Lower leg skin (tissue), 4 donors: ENCODE measurements at regions not wholly inside any gene's neighbourhood (a gene's known extent, or its start where the extent isn't known, plus 50 kb on each side); places are given as distances from the start of the nearest gene placed in this dataset.

Experiments used
- DNase-seq, 2 donors: peaks; one replicate each; pipeline ENCODE4 v3.0.0-alpha.2; 2019; ENCODE audit warnings: low spot score in 2 of 2
- H3K4me3 ChIP-seq: fragments of 200-600 bp; sonication (generic); 2 replicates; pipeline ENCODE4 v1.5.1; 2017; ENCODE audit warnings: mild to moderate bottlenecking, low read depth; ENCODE audit not compliant: poor library complexity, severe bottlenecking
- POLR2A ChIP-seq, 2 donors: fragments of 450-650 bp; IDR thresholded peaks; one replicate each; pipeline ENCODE4 v1.6.1; 2016 to 2017; ENCODE audit warnings: antibody characterized with exemption in 2 of 2, mild to moderate bottlenecking in 1 of 2, moderate library complexity in 1 of 2
- WGBS, 2 donors: methylation state at CpG; one replicate each; pipeline ENCODE4 v1.1.5; 2018; 5-methylcytosine and 5-hydroxymethylcytosine counted together
- intact Hi-C: fragments of 100-400 bp; cut with DNase I; formaldehyde crosslinking; loops from one replicate; pipeline ENCODE4 v1.15.0; 2023; ENCODE audit warnings: low total_unique reads
- TF ChIP-seq, protein P1 (sequence below), 3 donors: fragments of 450-650 bp; IDR thresholded peaks; one replicate each; pipeline ENCODE4 v1.5.1; 2016; ENCODE audit warnings: antibody characterized with exemption in 3 of 3, mild to moderate bottlenecking in 3 of 3, moderate library complexity in 2 of 3

DNA sequence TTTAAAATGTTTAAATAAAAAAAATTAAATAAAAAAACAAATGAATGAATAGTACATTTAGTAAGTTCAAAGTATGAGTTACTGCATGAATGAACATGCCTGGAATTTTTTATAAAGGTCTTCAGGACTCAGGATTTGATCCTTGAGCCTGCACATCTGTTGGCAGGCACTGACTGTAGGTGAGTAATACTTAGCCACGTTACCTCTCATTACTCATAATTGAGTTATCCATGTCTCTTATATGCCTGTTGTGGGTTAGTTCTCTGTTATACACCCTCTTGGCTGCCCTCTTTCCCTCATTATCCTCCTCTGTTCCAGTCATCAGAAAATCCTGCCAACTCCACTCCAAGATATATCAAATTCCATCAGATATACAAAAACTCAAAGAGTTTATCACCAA is 276.0 kb downstream of the FBXW7 start:
- DNase-seq: no peak
- TF ChIP-seq POLR2A (IDR thresholded peaks at IDR 0.05): no peak
- TF ChIP-seq, protein P1, sequence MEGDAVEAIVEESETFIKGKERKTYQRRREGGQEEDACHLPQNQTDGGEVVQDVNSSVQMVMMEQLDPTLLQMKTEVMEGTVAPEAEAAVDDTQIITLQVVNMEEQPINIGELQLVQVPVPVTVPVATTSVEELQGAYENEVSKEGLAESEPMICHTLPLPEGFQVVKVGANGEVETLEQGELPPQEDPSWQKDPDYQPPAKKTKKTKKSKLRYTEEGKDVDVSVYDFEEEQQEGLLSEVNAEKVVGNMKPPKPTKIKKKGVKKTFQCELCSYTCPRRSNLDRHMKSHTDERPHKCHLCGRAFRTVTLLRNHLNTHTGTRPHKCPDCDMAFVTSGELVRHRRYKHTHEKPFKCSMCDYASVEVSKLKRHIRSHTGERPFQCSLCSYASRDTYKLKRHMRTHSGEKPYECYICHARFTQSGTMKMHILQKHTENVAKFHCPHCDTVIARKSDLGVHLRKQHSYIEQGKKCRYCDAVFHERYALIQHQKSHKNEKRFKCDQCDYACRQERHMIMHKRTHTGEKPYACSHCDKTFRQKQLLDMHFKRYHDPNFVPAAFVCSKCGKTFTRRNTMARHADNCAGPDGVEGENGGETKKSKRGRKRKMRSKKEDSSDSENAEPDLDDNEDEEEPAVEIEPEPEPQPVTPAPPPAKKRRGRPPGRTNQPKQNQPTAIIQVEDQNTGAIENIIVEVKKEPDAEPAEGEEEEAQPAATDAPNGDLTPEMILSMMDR (IDR thresholded peaks at IDR 0.05): no peak
- no peak overlapping the region for H3K4me3 ChIP-seq
- WGBS, 2 donors: 28 to 33% methylated on average over 1 of the region's 1 CpG
- intact Hi-C loops: no loop called here

DNA sequence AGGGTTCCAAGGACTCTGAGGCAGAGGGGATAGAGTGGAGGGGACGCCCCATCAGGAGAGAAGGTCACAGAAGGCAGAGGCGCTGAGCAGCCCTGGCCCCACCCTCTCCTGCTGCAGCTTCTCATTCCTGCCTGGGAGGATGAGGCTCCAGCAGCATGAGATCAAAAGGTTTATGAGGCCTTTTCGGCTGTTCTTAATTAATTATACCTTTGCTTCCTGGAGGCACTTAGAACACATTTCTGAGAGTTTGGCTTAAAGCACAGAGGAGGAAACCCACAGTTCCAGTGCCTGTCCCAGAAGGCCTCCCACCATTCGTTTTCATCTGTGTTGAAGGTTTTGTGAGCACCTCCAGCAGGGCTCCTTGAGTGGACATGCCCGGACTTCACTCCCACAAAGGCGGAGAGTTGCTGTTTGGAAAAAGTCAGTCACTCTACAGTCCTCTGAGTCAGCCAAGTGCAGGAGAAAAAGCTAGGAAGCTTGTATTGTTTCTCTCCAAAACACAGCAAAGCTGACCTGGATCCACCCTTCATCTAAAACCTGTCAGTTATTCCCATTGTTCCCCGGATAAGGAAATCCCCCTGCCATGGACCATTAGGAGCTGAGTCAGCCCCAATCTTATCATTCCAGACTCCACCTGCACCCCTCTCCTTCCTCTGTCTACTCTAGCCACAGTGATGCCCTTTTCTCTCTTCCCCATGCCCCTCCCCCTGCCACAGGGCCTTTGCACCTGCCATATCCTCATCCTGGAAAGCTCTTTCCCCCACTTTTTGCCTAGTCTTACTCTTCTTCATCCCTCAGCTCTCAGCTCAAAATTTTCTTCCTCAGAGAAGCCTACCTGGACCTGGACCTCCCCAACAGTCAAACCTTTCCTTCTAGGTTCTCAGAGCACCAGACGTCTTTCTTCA is 276.8 kb downstream of the FBXW7 start:
- DNase-seq: no peak
- no peak for TF ChIP-seq POLR2A (IDR thresholded peaks at IDR 0.05)
- TF ChIP-seq, protein P1 (IDR thresholded peaks at IDR 0.05): no peak
- WGBS, 2 donors: 34 to 35% methylated on average over 8 of the region's 8 CpGs
- intact Hi-C loops: no loop called here
- no peak overlapping the region for H3K4me3 ChIP-seq

DNA sequence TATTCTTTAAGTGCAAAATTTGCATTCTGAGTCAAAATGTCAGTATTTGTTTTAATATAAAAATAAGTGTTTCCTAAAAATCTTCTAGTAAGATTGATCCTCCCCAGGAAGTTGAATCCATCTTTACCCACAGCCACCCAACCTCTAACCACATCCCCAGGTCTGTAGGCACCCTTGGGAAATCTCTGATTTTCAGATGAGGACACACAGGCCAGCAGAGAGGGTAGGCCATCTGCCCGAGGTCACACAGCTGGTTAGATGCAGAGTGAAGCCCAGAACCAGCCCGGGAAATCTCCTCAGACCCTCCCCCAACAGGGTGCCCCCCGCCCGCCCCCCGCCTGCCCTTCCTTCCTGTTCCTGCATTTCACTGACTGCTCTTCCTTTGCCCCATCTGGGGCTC is 277.5 kb downstream of the FBXW7 start:
- H3K4me3 ChIP-seq: no peak overlapping the region
- DNase-seq: no peak
- WGBS, 2 donors: 41 to 52% methylated on average over 5 of the region's 5 CpGs
- intact Hi-C loops: no loop called here
- TF ChIP-seq, protein P1 (IDR thresholded peaks at IDR 0.05): no peak
- no peak for TF ChIP-seq POLR2A (IDR thresholded peaks at IDR 0.05)

DNA sequence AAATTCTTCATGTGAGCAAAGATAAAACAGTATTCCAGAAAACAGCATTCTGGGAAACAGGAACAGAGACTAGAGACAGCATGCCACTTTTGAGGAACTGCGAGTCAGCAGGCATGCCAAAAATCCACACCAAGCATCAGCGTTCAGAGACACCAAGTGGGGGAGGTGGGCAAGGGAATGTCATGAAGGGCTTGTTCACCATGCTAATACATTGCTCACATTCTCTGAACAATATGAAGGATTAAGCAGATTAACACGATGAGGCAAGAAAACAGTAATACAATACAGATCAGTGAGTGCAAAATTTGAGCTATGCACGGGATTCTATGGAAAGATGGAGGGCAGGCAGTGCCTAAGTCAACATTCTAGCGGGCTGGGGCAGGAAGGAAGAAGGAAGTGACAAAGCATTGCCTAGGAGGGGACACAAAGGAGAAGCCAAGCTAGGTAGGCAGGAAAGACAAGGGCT is 278.3 kb downstream of the FBXW7 start:
- intact Hi-C loops: no loop called here
- TF ChIP-seq, protein P1 (IDR thresholded peaks at IDR 0.05): no peak
- TF ChIP-seq POLR2A (IDR thresholded peaks at IDR 0.05): no peak
- DNase-seq: no peak
- WGBS, 2 donors: 51 to 59% methylated on average over 5 of the region's 5 CpGs
- H3K4me3 ChIP-seq: no peak overlapping the region

DNA sequence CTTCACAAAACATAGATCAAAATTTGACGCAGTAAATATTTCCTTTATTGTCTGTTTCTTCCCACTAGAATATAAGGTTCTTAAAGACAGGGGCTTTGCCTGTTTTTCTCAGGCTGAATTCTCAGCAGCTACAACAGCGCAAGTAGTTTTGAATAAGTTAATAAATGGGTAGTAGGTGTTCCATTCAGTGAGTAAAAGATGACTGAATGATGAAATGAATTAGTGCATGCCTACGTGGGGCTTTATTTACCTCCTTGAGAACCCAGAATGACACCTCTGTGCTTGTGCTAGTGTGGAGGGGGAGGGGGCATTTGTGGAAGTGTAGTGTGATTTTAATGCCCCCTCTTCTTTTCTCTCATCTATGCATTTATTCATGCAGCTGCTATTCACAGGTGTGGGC is 278.9 kb downstream of the FBXW7 start:
- WGBS, 2 donors: 90% methylated on average over 3 of the region's 3 CpGs
- TF ChIP-seq, protein P1 (IDR thresholded peaks at IDR 0.05): no peak
- no peak for TF ChIP-seq POLR2A (IDR thresholded peaks at IDR 0.05)
- H3K4me3 ChIP-seq: no peak overlapping the region
- no peak for DNase-seq
- intact Hi-C loops: no loop called here
